IPS-NIHi11 (cell line): ENCODE measurements at regions not wholly inside any gene's neighbourhood (a gene's known extent, or its start where the extent isn't known, plus 50 kb on each side); places are given as distances from the start of the nearest gene placed in this dataset.

Experiments
- DNase-seq: peaks from one replicate; pipeline ENCODE4 v3.0.0; 2012; ENCODE audit warnings: mixed read lengths, low spot score

DNA sequence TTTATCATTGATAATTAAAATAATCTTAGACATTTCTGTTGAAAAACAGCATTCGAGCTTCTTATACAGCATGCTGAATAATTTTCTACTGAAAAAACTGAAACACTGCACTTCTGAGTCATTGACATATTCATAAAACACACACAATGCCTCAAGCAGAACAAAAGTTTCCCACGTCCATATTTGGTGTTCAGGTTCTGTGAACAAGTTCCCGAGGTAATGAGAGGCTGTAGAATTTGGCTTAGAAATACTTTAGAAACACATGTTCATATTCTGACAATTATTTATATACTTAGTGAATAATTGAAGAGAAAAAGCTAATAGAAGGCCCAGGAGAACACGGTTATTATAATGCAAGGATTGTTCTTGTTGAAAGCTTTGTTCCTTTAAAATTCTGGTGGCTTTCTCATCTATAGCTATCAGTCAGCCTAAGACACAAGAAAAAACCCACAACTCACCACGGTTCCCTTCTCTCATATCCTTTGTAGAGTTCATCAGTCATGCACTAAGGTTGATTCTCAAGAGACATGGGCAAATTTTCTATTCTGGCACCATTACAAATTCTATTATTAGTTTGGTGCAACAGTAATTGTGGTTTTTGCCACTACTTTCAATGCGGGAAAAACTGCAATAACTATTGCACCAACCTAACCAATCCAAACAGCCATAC, 194.4 kb downstream of the TMX3 start:
- DNase-seq = no peak

DNA sequence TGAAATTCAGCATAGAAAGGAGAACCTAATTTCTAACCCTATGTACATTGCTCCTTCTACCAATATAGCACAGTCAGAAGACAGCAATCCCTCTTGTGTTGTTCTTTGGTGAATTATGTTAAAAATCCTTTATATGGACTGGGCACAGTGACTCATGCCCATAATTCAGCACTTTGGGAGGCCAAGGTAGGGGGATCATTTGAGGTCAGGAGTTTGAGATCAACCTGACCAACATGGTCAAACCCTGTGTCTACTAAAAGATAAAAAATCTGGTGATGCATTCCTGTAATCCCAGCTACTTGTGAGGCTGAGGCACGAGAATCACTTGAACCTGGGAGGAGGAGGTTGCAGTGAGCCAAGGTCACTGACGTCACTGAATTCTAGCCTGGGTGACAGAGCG, 195.6 kb downstream of the TMX3 start:
- DNase-seq = no peak

DNA sequence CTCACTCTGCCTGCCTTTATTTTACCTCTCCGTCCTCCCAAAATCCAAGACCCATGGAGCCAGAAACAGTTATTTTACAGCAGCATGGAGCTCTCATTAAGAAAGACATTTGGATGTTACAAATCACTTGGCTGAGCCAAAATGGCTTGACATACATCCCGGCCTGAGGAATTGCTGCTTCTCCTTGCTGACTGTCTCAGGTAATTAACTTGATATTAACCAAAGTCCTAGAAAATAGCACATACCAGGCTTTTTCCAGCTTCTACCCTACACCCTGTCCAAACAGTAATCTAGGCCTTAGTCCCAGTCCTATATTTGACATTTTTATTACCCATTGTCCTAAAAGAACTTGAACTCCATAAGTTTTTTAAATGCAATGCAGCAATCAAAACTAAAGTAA, 205.0 kb downstream of the TMX3 start:
- no peak for DNase-seq

DNA sequence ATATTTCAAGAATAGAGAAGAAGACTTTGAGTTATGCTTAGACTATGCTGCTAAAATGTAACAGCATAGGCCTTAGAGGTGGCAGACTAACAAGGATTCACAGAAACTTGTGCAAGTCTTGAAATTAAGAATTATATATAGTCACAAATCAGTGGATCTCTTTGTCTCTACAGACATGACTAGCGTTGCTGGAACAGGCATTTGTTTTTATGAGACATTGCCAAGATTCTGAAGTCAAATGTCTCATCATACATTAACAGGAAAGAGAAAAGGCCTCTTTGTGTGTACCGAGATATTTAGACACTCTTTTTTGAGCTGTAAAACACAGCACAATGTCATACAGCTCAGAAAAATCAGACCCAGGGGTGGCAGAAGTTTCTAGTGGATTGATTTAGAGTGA, 207.1 kb downstream of the TMX3 start:
- no peak for DNase-seq

DNA sequence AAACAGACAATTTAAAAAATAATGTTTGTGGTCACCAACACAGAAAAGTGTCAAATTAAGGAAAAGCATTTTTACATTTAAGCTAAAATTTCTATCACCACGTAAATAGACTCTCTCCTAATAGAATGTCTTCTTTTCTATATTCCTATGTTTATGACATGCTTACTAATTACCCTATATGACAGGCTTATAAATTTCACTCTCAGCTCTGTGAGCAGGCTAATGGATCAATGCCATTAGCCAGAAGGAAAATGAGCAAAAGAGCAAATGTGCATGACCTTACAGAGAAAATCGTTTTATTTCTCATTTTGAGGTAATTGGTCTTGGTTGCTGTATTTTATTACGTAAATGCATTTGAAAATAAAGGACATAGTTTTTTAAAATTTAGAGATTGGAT, 209.7 kb downstream of the TMX3 start:
- DNase-seq = no peak

DNA sequence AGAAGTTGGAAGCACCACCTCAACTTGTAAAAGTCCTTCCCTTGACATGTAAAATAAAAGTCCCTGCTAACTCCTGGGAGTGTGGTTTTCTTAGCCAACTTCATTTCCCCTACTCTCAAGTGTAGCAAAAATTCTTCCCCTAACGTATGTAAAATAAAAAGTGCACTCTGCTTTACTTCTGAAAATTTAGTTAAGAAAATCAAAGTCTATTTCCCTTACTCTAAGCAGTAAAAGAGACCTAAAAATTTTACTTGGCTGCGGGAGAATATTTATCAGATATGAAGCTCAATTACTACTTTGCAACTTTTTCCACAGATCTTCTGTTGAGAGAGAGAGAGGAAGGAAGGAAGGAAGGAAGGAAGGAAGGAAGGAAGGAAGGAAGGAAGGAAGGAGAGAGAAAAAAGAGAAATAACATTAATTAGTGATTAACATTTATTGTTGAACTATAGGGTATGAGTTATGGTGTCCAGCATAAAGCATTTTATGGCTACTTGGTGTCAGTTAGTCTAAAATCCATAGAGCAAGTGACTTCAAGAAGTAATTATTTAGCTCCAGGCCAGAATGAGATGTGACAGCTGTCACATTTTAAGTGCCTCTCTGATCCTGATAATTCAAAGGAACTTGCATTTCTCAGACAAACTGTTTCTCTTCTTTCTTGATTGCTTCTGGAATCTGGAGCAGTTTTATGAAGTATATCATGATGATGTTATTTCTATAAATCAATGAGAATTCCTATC, 210.3 kb downstream of the TMX3 start:
- DNase-seq = no peak

DNA sequence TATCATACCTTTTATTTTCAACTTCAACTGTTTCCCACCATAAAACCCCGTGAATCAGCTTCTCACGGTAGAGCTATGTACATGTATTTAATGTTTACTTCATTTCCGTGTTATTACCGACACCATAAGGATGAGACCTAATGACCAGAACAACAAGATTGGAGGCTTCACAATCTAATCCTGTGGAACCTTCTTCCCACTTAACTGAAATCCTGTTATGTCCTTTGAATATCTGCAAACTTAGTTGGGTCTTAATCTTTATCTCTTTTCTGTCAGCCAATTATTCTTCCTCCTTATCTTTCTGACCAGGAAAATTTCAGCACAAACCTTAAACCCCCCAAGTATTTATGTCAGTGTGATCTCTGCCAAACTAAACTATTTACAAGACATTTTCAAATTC, 214.4 kb downstream of the TMX3 start:
- no peak for DNase-seq

DNA sequence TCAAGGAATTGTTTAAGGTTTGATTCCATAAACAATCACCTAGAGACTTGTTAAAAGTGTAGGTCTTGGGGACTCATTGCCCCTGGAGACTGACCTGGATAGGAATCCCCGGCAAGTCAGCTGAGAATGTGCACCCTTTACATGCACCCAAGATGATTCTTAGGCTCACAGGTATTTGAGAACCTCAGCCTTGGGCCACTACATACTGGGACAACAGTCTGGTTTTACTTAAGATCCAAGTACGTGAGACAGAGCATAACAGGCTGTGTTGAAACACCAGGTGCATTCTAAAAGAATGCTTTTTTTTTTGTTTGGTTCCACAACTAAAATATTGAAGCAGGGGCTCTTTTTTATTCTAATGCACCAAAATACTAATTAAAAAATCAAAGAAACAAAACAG, 215.8 kb downstream of the TMX3 start:
- no peak for DNase-seq

DNA sequence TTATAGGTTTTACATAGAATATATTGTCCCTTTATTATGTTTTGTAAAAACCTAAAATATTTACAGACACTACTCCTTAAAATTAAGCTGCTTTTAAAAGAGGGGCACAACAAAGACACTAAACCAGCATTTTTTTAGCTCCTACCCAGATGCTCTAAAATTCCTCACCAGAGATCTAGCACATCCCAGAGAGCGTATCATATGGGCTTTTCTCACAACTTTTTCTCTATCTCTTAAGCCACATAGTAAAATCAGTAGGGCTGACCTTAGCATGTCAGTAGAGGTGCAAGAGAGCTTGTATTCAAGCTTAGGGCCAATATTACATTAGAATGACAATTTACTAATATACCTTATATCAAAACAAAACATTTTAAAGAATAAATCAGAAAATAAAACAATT, 216.3 kb downstream of the TMX3 start:
- no peak for DNase-seq

DNA sequence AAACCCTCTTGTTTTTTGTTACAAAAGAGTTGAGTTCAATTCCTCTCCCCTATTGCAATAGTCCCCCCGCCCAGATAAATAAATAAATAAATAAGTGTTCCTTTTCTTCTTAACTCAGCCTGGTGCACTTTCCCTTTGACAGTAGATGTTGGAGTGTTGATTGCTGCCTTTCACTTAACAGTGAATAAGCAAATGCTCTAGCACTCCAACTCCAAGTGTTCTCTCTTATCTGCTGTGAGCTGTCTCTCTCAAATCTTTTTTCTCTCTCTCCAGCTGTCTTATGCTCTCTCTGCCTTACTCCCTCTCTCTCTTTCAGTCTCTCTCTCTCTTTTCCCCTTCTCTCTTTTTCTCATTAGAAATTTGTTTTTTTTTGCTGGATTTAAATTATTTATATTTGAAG, 216.7 kb downstream of the TMX3 start:
- DNase-seq = no peak

DNA sequence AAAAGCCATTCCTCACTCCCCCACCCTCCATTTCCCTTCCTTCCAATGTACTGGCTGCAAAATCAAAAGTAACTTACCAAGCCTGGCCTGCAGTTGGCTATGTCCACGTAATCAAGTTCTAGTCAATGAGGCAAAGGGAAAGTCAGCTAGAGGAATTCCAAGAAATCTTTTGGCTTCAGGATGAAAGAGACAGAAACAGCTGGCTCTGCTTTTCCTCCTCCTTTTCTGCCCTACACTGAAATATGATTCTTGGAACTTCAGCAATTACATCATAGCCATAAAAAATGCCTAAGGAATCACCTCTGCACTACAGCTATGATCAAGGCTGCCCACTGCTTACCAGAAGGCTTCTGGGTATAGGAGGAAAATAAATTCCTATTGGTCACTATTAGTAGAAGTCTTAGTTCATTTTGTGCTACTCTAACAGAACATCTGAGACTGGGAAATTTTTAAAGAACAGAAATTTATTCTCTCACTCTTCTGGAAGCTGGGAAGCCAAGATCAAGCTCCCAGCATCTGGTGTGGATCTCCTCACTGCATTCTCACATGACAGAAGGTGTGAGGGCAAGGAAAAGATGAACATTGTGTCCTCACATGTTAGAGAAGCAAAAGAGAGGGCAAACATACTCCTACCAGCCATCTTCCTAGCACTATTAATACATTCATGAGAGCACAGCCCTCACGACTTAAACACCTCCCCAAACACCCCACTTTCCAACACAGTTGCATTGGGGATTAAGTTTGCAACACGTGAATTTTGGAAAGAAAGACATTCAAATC, 219.9 kb downstream of the TMX3 start:
- no peak for DNase-seq

DNA sequence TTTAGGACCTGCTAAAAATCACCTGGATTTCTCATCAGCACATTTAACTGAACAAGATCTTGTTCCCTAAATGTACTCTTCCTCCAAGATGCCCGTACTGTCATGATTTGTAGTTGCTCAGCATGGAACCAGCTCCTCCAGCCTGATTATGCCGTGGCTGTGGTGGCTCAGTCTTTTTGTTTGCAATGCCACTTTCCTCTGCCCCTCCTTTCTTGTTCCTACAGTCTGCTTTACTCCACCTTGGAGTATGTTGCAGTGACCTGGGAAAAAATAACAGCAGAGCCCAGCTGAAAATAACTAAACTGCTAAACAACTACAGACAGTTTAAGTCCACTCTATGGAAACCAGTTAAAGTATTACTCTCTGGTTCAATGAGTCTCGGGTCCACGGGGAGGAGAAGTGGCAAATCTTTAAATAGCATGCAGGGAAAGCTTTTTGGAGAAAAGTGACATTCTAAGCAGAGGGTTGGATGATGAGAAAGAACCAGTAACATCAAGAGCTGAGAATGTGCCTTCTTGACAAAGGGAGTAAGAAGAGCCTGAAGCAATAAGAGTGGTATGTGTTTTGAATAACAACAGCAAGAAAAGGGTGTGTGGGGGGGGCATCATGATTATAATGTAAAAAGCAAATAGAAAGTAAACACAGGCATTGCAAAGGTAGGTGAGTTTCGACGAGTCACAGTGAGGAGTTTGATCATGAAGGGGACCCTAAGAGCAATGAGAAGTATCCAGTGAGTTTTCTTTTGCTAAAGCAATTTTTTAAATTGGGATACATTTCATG, 225.7 kb downstream of the TMX3 start:
- peak; percentile 45 for DNase-seq

DNA sequence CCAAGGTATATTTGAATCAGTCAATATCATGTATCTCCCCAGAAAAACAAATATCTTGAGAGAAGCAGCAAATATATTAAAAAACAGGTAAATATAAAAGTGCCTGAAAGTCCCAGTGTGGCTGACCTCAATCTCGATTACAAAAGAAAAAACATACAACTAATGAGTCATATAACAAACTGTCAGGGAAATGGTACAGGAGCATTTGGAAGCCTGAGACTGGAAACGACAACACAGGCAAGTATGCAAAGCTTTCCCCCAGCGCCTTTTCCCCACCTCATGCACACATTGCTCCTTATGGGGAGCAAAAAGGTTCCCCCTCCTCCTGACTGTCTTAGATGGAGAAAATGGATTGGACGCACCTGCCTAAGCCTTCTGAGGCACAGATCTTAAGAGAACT, 230.7 kb downstream of the TMX3 start:
- DNase-seq = no peak

DNA sequence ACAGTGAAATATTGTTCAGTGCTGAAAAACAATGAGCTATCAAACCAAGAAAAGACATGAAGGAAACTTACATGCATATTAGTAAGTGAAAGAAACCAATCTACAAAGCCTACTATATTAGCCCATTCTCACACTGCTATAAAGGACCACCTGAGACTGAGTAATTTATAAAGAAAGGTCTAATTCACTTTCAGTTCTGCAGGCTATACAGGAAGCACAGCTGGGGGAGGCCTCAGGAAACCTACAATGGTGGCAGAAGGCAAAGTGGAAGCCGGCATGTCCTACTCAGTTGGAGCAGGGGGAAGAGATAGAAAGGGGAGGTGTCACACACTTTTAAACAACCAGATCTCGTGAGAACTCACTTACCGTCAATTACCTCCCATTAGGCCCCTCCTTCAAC, 232.1 kb downstream of the TMX3 start:
- DNase-seq = no peak

DNA sequence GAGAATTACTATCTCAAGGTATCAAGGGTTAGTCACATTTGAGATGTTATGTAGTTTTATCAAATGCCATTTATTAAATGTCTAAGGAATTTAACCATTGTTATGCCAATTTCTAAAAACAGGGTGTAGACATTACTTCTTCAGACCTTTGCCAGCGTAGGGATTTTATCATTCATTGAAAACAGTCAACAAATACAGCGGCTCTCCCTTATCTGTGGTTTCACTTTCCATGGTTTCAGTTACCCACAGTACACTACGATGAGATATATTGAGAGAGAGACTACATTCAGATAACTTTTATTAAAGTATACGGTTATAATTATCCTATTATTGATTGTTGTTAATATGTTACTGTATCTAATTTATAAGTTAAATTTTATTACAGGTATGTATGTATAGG, 234.7 kb downstream of the TMX3 start:
- no peak for DNase-seq

DNA sequence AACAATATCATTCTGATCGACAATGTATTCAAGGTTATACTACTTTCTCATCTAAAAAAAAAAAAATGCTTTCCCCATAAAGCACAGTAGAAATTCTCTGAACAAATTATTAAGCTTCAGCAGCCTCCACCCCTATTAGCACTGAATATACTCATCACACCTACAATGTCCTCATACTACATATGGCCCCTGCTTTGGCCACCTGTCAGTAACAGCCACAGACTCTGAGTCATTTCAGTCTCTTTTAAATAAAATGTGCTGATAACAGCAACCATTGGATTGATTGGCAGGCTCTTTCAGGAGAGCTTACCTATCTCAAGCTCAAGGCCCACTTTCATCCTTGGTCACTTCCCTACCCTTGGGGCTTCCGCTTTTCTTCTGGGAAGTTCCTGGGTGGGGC, 236.7 kb downstream of the TMX3 start:
- no peak for DNase-seq

DNA sequence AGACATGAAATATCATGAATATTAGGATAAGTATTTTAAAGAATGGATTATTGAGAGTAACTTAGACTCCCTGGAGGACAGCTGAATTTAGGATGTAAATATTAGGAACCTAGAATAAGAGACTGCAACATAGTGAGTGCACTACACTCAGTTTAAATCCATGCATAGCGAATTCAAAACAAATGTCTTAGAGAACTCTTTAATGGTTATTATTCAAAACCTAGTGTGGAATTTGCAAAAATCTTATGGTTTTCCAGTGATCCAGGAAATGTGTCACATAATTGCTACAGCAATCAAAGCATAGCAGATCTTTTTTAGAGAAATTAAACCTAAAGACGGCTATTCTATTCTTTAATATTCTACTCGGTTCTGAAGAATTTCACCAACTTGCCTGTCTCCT, 239.0 kb downstream of the TMX3 start:
- no peak for DNase-seq

DNA sequence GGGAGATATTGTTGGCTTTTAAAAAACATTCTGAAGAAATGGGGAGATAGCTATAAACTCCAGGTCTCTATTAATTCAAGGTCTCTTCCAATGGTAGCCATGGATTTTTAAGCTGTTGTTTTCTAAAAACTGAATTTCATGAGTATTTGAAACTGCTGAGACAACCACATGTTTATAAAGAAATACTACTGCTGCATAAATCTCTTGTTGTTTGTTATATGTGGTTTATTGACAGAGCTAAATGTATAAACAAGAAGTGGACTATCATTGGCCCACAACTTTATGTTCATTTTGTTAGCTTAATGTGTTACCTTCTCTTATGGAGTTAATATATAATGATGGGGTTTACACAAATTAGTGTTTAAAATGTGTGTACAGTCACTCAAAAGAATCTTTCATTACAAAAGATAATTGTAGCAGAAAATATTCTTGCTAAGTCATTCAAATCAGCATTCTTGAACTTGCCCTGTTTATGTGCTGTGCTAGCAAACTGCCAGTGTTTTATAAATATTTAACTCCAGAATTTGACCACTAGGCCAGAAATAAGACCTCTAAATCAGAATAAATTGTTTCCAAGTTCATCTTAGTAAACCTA, 242.1 kb downstream of the TMX3 start:
- DNase-seq = no peak

DNA sequence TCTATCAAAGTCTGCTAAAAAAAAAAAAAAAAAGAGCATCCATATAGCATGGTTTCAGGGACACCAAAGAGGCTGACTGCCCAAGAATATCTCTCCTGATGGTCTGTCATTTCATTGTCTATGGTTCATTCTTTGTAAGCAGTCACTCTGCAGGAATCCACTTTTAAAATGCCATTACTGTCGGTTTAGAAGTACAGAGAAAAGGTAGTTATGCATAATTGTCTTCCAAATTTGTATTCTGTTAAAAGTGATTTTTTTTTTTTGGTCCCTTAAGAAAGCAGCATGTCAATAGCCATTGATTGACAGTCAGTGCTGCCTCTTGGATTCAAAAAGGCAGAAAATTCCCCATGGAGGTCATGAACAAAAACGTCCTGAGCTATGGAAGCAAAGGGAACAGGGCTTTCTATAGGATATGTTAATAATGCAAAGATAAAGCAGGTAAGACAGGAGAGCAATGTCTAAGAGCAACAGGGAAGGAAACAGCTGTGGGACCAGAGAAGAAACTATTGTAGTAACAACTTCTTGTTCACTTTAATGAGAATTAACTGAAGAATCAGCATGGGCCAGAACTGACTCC, 245.8 kb downstream of the TMX3 start:
- no peak for DNase-seq

DNA sequence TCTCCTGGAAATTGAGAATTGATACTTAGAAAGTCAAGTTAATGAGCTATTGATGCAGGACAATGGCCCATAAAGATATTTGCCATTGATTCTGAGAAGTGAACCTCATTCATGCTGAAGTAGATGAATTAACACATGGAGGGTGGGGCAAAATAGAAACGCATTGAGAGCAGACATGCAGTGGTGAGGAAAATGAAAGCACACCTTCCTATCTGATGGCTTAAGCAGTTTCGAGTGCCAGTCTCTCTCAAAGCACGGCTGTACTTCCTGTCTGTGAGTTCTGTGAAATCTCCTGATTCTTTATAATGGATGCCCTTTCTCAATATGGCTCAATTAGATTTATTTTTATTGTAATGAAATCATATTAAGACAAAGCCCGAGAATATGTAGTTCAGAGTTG, 247.0 kb downstream of the TMX3 start:
- DNase-seq = no peak

DNA sequence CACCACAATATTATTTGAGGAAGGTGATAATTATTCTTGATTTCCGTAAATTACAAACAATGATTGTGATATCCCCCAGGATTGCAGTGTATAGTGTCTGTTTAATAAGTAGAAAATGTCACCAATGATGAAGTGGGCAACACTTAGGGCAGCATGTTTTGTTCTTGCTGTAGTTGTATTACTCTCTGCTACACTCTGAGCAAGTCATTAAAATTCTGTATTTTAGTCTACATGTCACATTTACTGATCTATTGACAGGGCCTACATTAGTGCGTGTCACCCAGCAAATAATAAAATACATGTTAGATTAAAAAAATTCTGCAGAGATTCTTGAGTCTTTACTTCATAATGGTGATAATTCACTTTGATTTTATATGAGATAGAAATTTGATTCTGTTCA, 247.6 kb downstream of the TMX3 start:
- DNase-seq = no peak

DNA sequence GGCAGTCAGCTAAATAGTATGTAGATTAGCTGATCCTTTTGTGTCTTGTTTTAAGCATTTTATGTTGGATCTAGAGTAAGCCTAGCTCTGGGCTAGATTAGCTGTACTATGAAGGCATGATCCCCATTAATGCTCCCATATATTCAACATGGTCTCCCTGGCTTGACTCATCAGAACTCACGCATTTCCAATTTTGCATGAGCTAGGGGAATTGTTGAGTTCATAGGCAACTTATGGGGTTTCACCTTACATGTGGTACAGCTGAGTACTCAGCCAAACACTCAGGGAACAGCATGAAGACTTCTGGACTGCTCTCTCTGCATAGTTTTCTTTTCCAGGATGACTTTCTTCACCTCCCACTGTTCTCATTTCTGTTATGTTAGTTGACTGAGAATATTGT, 248.2 kb downstream of the TMX3 start:
- no peak for DNase-seq
